ENCODE measurements at regions not wholly inside any gene's neighbourhood (a gene's known extent, or its start where the extent isn't known, plus 50 kb on each side); places are given as distances from the start of the nearest gene placed in this dataset.
A peak's percentile ranks its signal among the peaks of the same experiment; 100 is the strongest.
"Not testable (repeated sequence)": the region's sequence is repeated elsewhere in the genome, so short reads cannot be mapped to it uniquely, and the experiment has no call there.

- Histone ChIP-seq H3K9me3 (ENCODE audit: insufficient read depth, low read depth, low read length) (no peaks in the 10 kb centered on the region), H2AFZ (ENCODE audit: low read length) (no peak overlapping the region), H3K9ac (ENCODE audit: low read depth, low read length, poor library complexity, severe bottlenecking) (no peak overlapping the region), H3K36me3 (ENCODE audit: insufficient read depth, low read length) (no peaks in the 10 kb centered on the region), H3K27me3 (ENCODE audit: insufficient read depth, low read length, poor library complexity, severe bottlenecking) (no peaks in the 10 kb centered on the region), H3K4me2 (ENCODE audit: low read depth, low read length, poor library complexity, severe bottlenecking) (no peak overlapping the region), H3K9me2 (replicated peaks; ENCODE audit: low read depth, low read length) (no peaks in the 10 kb centered on the region), H3K4me3 (ENCODE audit: low read length, poor library complexity, severe bottlenecking) (no peak overlapping the region), H4K20me1 (ENCODE audit: insufficient read depth, low read length, poor library complexity, severe bottlenecking) (no peaks in the 10 kb centered on the region), H3F3A (ENCODE audit: low read depth) (no peaks in the 10 kb centered on the region), H3K79me2 (ENCODE audit: insufficient read depth, low read length) (no peaks in the 10 kb centered on the region), H3K4me1 (ENCODE audit: insufficient read depth, low read length, poor library complexity, severe bottlenecking) (no peaks in the 10 kb centered on the region)
- TF ChIP-seq EZH2phosphoT487 (IDR thresholded peaks at IDR 0.05; ENCODE audit: borderline replicate concordance) = no peak
Measured at GRCh38 chr5:45893309-45893708, 197.1 kb upstream of the HCN1 start.

DNA sequence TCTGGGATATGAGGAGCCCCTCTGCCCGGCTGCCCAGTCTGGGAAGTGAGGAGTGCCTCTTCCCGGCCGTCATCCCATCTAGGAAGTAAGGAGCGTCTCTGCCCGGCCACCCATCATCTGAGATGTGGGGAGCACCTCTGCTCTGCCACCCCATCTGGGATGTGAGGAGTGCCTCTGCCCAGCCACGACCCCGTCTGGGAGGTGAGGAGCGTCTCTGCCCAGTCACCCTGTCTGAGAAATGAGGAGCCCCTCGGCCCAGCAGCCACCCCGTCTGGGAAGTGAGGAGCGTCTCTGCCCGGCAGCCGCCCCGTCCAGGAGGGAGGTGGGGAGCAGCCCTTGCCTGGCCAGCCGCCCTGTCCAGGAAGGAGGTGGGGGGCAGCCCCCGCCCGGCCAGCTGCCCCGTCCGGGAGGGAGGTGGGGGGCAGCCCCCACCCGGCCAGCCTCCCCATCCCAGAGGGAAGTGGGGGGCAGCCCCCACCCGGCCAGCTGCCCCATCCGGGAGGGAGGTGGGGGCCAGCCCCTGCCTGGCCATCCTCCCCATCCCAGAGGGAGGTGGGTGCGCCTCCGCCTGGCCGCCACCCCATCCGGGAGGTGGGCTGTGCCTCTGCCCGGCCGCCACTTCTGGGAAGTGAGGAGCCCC is 194.4 kb upstream of the HCN1 start:
- not testable (repeated sequence) for H3K79me2 ChIP-seq (ENCODE audit: insufficient read depth, low read length); H3K9me3 ChIP-seq (ENCODE audit: insufficient read depth, low read depth, low read length); H3K4me1 ChIP-seq (ENCODE audit: insufficient read depth, low read length, poor library complexity, severe bottlenecking); H3F3A ChIP-seq (ENCODE audit: low read depth); H3K4me2 ChIP-seq (ENCODE audit: low read depth, low read length, poor library complexity, severe bottlenecking); H2AFZ ChIP-seq (ENCODE audit: low read length); H3K27me3 ChIP-seq (ENCODE audit: insufficient read depth, low read length, poor library complexity, severe bottlenecking); H3K36me3 ChIP-seq (ENCODE audit: insufficient read depth, low read length); H3K9ac ChIP-seq (ENCODE audit: low read depth, low read length, poor library complexity, severe bottlenecking); H3K4me3 ChIP-seq (ENCODE audit: low read length, poor library complexity, severe bottlenecking); H3K9me2 ChIP-seq (replicated peaks; ENCODE audit: low read depth, low read length); H4K20me1 ChIP-seq (ENCODE audit: insufficient read depth, low read length, poor library complexity, severe bottlenecking)

DNA sequence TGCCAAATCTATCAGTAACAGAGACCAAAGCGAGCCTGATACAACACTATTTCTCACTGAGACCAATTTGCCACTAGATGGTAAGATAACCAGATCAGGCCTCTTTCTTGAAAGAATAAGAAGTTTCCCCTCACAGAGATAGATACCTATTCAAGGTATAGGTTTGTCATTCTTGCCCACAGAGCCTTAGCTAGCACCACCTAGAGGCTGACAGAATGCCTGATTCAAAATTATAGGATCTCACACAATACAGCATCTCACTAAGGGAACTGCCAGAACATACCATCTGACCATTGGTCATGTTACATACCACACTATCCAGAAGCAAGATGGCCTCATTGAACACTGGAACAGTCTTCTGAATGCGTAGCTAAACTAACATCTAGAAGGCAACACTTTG is 166.6 kb upstream of the HCN1 start:
- Histone ChIP-seq H3K4me3 (ENCODE audit: low read length, poor library complexity, severe bottlenecking) (no peak overlapping the region), H3F3A (ENCODE audit: low read depth) (no peaks in the 10 kb centered on the region), H2AFZ (ENCODE audit: low read length) (no peak overlapping the region), H3K27me3 (ENCODE audit: insufficient read depth, low read length, poor library complexity, severe bottlenecking) (no peaks in the 10 kb centered on the region), H4K20me1 (ENCODE audit: insufficient read depth, low read length, poor library complexity, severe bottlenecking) (no peaks in the 10 kb centered on the region), H3K9me3 (ENCODE audit: insufficient read depth, low read depth, low read length) (no peaks in the 10 kb centered on the region; the same call in 1 of the 2 replicates), H3K4me1 (ENCODE audit: insufficient read depth, low read length, poor library complexity, severe bottlenecking) (no peaks in the 10 kb centered on the region), H3K79me2 (ENCODE audit: insufficient read depth, low read length) (no peaks in the 10 kb centered on the region), H3K9ac (ENCODE audit: low read depth, low read length, poor library complexity, severe bottlenecking) (no peak overlapping the region), H3K9me2 (replicated peaks; ENCODE audit: low read depth, low read length) (no peaks in the 10 kb centered on the region), H3K36me3 (ENCODE audit: insufficient read depth, low read length) (no peaks in the 10 kb centered on the region), H3K4me2 (ENCODE audit: low read depth, low read length, poor library complexity, severe bottlenecking) (no peak overlapping the region)
- no peak for TF ChIP-seq EZH2phosphoT487 (IDR thresholded peaks at IDR 0.05; ENCODE audit: borderline replicate concordance)
- TF ChIP-seq, protein P1, sequence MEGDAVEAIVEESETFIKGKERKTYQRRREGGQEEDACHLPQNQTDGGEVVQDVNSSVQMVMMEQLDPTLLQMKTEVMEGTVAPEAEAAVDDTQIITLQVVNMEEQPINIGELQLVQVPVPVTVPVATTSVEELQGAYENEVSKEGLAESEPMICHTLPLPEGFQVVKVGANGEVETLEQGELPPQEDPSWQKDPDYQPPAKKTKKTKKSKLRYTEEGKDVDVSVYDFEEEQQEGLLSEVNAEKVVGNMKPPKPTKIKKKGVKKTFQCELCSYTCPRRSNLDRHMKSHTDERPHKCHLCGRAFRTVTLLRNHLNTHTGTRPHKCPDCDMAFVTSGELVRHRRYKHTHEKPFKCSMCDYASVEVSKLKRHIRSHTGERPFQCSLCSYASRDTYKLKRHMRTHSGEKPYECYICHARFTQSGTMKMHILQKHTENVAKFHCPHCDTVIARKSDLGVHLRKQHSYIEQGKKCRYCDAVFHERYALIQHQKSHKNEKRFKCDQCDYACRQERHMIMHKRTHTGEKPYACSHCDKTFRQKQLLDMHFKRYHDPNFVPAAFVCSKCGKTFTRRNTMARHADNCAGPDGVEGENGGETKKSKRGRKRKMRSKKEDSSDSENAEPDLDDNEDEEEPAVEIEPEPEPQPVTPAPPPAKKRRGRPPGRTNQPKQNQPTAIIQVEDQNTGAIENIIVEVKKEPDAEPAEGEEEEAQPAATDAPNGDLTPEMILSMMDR (conservative IDR thresholded peaks at IDR 0.05; ENCODE audit: low read length) = 0 out of 2 replicates have a peak, but pooled peaks have one; percentile 16

GRCh38 chr5:45847877-45848276 is 151.7 kb upstream of the HCN1 start:
- TF ChIP-seq, protein P1 (conservative IDR thresholded peaks at IDR 0.05; ENCODE audit: low read length) = no peak
- no peak for TF ChIP-seq EZH2phosphoT487 (IDR thresholded peaks at IDR 0.05; ENCODE audit: borderline replicate concordance)
- H3K4me3 ChIP-seq (ENCODE audit: low read length, poor library complexity, severe bottlenecking) = no peak overlapping the region
- no peak overlapping the region for H3K9ac ChIP-seq (ENCODE audit: low read depth, low read length, poor library complexity, severe bottlenecking)

More at GRCh38 chr5:45847877-45848276, 151.7 kb upstream of the HCN1 start:
- Histone ChIP-seq H4K20me1 (ENCODE audit: insufficient read depth, low read length, poor library complexity, severe bottlenecking) (no peaks in the 10 kb centered on the region), H3K27me3 (ENCODE audit: insufficient read depth, low read length, poor library complexity, severe bottlenecking) (no peaks in the 10 kb centered on the region), H3K4me2 (ENCODE audit: low read depth, low read length, poor library complexity, severe bottlenecking) (no peak overlapping the region), H3K4me1 (ENCODE audit: insufficient read depth, low read length, poor library complexity, severe bottlenecking) (no peaks in the 10 kb centered on the region), H3F3A (ENCODE audit: low read depth) (no peaks in the 10 kb centered on the region), H3K36me3 (ENCODE audit: insufficient read depth, low read length) (no peaks in the 10 kb centered on the region), H3K79me2 (ENCODE audit: insufficient read depth, low read length) (no peaks in the 10 kb centered on the region), H2AFZ (ENCODE audit: low read length) (no peak overlapping the region), H3K9me2 (replicated peaks; ENCODE audit: low read depth, low read length) (no peaks in the 10 kb centered on the region), H3K9me3 (ENCODE audit: insufficient read depth, low read depth, low read length) (no peaks in the 10 kb centered on the region)

Measured in Loucy (cell line).